ENCODE measurements at regions not wholly inside any gene's neighbourhood (a gene's known extent, or its start where the extent isn't known, plus 50 kb on each side); places are given as distances from the start of the nearest gene placed in this dataset.

DNA sequence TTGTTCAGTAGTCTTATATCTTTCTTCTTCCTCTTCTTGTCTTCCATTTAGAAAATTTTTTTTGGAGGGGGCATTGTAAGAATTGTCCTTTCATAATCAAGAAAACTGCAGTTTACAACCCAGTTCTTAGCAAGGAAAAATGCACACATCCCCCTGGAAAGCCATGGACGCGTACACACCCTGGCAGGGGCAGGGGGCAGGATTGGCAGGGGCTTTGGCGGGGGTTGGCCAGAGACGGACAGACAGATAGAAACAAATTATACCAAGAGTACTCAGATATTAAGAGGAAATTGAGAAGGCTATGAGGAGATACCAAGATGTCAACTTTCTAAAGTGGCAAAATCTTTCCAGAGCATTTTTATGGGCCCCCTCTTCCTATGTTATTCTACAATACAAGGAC, 322.5 kb upstream of the CPXCR1 start:
- H3K36me3 Mint-ChIP-seq (ENCODE audit: low read depth) = no peaks in the 10 kb centered on the region
- H3K4me3 ChIP-seq (ENCODE audit: low read length) = no peak overlapping the region
- 100% methylated on average over 2 of the region's 4 CpGs; no CpG with 5 or more reads in 1 of the 2 experiments for whole genome bisulfite sequencing, 2 experiments (ENCODE audit: insufficient coverage in 1 of 2, insufficient read length in 1 of 2)
- no peaks in the 10 kb centered on the region for H3K27me3 ChIP-seq (ENCODE audit: control insufficient read depth, insufficient read depth, low read length, poor library complexity, severe bottlenecking)
- H3K36me3 ChIP-seq (ENCODE audit: control insufficient read depth, insufficient read depth, low read length) = no peaks in the 10 kb centered on the region
- peaks cover 5% of the 10 kb centered on the region for H3K9me3 Mint-ChIP-seq
- no peaks in the 10 kb centered on the region for H3K27me3 Mint-ChIP-seq (ENCODE audit: insufficient read depth)
- H3K4me1 ChIP-seq (ENCODE audit: control insufficient read depth, insufficient read depth, low read length) = no peaks in the 10 kb centered on the region
- H3K27ac Mint-ChIP-seq = no peak overlapping the region
- H3K27ac ChIP-seq (ENCODE audit: low read depth, low read length) = no peak overlapping the region
- H3K9ac ChIP-seq (ENCODE audit: extremely low read depth, low read length, poor library complexity, severe bottlenecking) = no peak overlapping the region
- H3K9me3 ChIP-seq (ENCODE audit: control insufficient read depth, low read length) = no peaks in the 10 kb centered on the region
- no peak for DNase-seq
- H3K4me3 Mint-ChIP-seq = no peak overlapping the region
- TF ChIP-seq, protein P1, sequence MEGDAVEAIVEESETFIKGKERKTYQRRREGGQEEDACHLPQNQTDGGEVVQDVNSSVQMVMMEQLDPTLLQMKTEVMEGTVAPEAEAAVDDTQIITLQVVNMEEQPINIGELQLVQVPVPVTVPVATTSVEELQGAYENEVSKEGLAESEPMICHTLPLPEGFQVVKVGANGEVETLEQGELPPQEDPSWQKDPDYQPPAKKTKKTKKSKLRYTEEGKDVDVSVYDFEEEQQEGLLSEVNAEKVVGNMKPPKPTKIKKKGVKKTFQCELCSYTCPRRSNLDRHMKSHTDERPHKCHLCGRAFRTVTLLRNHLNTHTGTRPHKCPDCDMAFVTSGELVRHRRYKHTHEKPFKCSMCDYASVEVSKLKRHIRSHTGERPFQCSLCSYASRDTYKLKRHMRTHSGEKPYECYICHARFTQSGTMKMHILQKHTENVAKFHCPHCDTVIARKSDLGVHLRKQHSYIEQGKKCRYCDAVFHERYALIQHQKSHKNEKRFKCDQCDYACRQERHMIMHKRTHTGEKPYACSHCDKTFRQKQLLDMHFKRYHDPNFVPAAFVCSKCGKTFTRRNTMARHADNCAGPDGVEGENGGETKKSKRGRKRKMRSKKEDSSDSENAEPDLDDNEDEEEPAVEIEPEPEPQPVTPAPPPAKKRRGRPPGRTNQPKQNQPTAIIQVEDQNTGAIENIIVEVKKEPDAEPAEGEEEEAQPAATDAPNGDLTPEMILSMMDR (conservative IDR thresholded peaks at IDR 0.05) = no peak
- H3K4me1 Mint-ChIP-seq = no peaks in the 10 kb centered on the region

DNA sequence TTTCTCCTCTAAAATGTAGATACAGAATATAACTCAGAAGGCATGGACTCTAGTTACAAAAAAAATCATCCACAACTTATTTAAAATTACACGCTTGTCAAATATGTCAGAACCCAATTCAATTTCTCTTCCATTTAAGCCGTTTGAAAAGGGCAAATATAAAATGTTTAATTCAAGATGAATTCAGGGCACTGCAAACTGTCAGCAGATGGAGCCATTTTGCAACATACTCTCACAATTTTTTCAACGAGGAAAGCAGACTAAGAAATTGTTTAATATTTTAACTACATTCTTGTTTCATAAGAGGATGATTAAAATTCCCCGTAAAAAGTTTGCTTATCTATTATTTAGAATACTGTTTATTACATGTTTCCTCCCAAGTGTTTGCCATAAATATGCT, 321.3 kb upstream of the CPXCR1 start:
- no peaks in the 10 kb centered on the region for H3K4me1 ChIP-seq (ENCODE audit: control insufficient read depth, insufficient read depth, low read length)
- no peaks in the 10 kb centered on the region for H3K27me3 ChIP-seq (ENCODE audit: control insufficient read depth, insufficient read depth, low read length, poor library complexity, severe bottlenecking)
- Mint-ChIP-seq H3K4me3 (no peak overlapping the region), H3K9me3 (no peaks in the 10 kb centered on the region), H3K27me3 (ENCODE audit: insufficient read depth) (no peaks in the 10 kb centered on the region), H3K36me3 (ENCODE audit: low read depth) (no peaks in the 10 kb centered on the region), H3K4me1 (no peaks in the 10 kb centered on the region), H3K27ac (no peak overlapping the region)
- no peak overlapping the region for H3K4me3 ChIP-seq (ENCODE audit: low read length)
- WGBS, 2 experiments (ENCODE audit: insufficient coverage in 1 of 2, insufficient read length in 1 of 2) = 75% methylated on average over 2 of the region's 4 CpGs; no CpG with 5 or more reads in 1 of the 2 experiments
- H3K36me3 ChIP-seq (ENCODE audit: control insufficient read depth, insufficient read depth, low read length) = no peaks in the 10 kb centered on the region
- H3K27ac ChIP-seq (ENCODE audit: low read depth, low read length) = no peak overlapping the region
- H3K9ac ChIP-seq (ENCODE audit: extremely low read depth, low read length, poor library complexity, severe bottlenecking) = no peak overlapping the region
- TF ChIP-seq, protein P1 (conservative IDR thresholded peaks at IDR 0.05) = peak; percentile 70
- H3K9me3 ChIP-seq (ENCODE audit: control insufficient read depth, low read length) = no peaks in the 10 kb centered on the region
- DNase-seq = no peak

DNA sequence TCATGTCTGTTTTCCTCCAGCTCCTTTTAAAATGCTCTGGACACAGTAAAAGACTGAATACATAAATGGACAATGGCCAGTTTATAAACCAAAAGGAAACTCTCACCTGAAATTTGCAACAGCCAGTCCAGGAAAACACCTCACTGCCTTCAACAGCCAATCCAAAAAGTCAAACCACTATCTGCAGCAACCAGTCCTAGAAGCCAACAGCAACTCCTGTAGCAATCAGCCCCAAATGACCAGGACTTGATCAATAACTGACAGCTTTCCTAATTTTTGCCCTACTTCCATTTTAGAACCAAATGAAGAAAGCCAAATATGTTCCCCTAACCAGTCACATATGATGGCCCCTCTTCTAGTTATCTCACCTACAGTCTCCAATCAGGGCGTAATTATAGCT, 309.5 kb upstream of the CPXCR1 start:
- H3K27ac Mint-ChIP-seq = no peak overlapping the region
- Histone ChIP-seq H3K27ac (ENCODE audit: low read depth, low read length) (no peak overlapping the region), H3K9ac (ENCODE audit: extremely low read depth, low read length, poor library complexity, severe bottlenecking) (no peak overlapping the region), H3K27me3 (ENCODE audit: control insufficient read depth, insufficient read depth, low read length, poor library complexity, severe bottlenecking) (no peaks in the 10 kb centered on the region), H3K9me3 (ENCODE audit: control insufficient read depth, low read length) (no peaks in the 10 kb centered on the region), H3K4me1 (ENCODE audit: control insufficient read depth, insufficient read depth, low read length) (no peaks in the 10 kb centered on the region), H3K36me3 (ENCODE audit: control insufficient read depth, insufficient read depth, low read length) (no peaks in the 10 kb centered on the region), H3K4me3 (ENCODE audit: low read length) (no peak overlapping the region)
- H3K4me3 Mint-ChIP-seq = no peak overlapping the region
- no peaks in the 10 kb centered on the region for H3K36me3 Mint-ChIP-seq (ENCODE audit: low read depth)
- WGBS, 2 experiments (ENCODE audit: insufficient coverage in 1 of 2, insufficient read length in 1 of 2) = 94% methylated on average over 1 of the region's 1 CpG; no CpG with 5 or more reads in 1 of the 2 experiments
- H3K27me3 Mint-ChIP-seq (ENCODE audit: insufficient read depth) = no peaks in the 10 kb centered on the region
- TF ChIP-seq, protein P1 (conservative IDR thresholded peaks at IDR 0.05) = no peak
- no peak for DNase-seq
- no peaks in the 10 kb centered on the region for H3K4me1 Mint-ChIP-seq
- H3K9me3 Mint-ChIP-seq = peaks cover 19% of the 10 kb centered on the region
